ENCODE measurements at regions not wholly inside any gene's neighbourhood (a gene's known extent, or its start where the extent isn't known, plus 50 kb on each side); places are given as distances from the start of the nearest gene placed in this dataset.

GRCh38 chr2:16332681-16333557 lies 332.7 kb downstream of the CYRIA start:
- DNase-seq (ENCODE audit: low spot score), result no peak

- no peak for DNase-seq (ENCODE audit: low spot score)
Observed at GRCh38 chr2:16331772-16332171, 333.9 kb downstream of the CYRIA start.

- no peak for DNase-seq (ENCODE audit: low spot score)
Observed at GRCh38 chr2:16330982-16331381, 334.7 kb downstream of the CYRIA start.

- no peak for DNase-seq (ENCODE audit: low spot score)
Observed at GRCh38 chr2:16330571-16330970, 335.1 kb downstream of the CYRIA start.

- no peak for DNase-seq (ENCODE audit: low spot score)
Observed at GRCh38 chr2:16330012-16330411, 335.6 kb downstream of the CYRIA start.

- DNase-seq (ENCODE audit: low spot score), result no peak
Observed at GRCh38 chr2:16329421-16329820, 336.2 kb downstream of the CYRIA start.

GRCh38 chr2:16328521-16329190 lies 337.0 kb downstream of the CYRIA start:
- no peak for DNase-seq (ENCODE audit: low spot score)

- no peak for DNase-seq (ENCODE audit: low spot score)
Observed at GRCh38 chr2:16327326-16327725, 338.3 kb downstream of the CYRIA start.

- no peak for DNase-seq (ENCODE audit: low spot score)
Observed at GRCh38 chr2:16326711-16327300, 338.8 kb downstream of the CYRIA start.

- no peak for DNase-seq (ENCODE audit: low spot score)
Observed at GRCh38 chr2:16325976-16326510, 339.6 kb downstream of the CYRIA start.

- DNase-seq (ENCODE audit: low spot score), result no peak
Observed at GRCh38 chr2:16325016-16325975, 340.3 kb downstream of the CYRIA start.

- DNase-seq (ENCODE audit: low spot score), result no peak
Observed at GRCh38 chr2:16324544-16324937, 341.1 kb downstream of the CYRIA start.

GRCh38 chr2:16323551-16324543 lies 341.8 kb downstream of the CYRIA start:
- DNase-seq (ENCODE audit: low spot score), result no peak

- no peak for DNase-seq (ENCODE audit: low spot score)
Observed at GRCh38 chr2:16323126-16323520, 342.5 kb downstream of the CYRIA start.

- DNase-seq (ENCODE audit: low spot score), result no peak
Observed at GRCh38 chr2:16322308-16323125, 343.1 kb downstream of the CYRIA start.

- DNase-seq (ENCODE audit: low spot score), result peak; percentile 36
Observed at GRCh38 chr2:16321872-16322271, 343.8 kb downstream of the CYRIA start.

- no peak for DNase-seq (ENCODE audit: low spot score)
Observed at GRCh38 chr2:16321256-16321655, 344.4 kb downstream of the CYRIA start.

- peak; percentile 34 for DNase-seq (ENCODE audit: low spot score)
Observed at GRCh38 chr2:16320716-16321115, 344.9 kb downstream of the CYRIA start.

GRCh38 chr2:16319551-16320121 lies 346.0 kb downstream of the CYRIA start:
- no peak for DNase-seq (ENCODE audit: low spot score)
